HUES6 (cell line): ENCODE measurements at regions not wholly inside any gene's neighbourhood (a gene's known extent, or its start where the extent isn't known, plus 50 kb on each side); places are given as distances from the start of the nearest gene placed in this dataset.

Experiments used
- H3K27ac ChIP-seq: 2 replicates; pipeline ENCODE4 v1.7.0; 2013; ENCODE audit warnings: low read depth, mild to moderate bottlenecking, low read length, inconsistent platforms
- H3K27me3 ChIP-seq: 2 replicates; pipeline ENCODE4 v1.6.1; 2013; ENCODE audit warnings: low read length; ENCODE audit not compliant: control insufficient read depth, insufficient read depth
- H3K36me3 ChIP-seq: 2 replicates; pipeline ENCODE4 v1.6.1; 2013; ENCODE audit warnings: low read length; ENCODE audit not compliant: control insufficient read depth, insufficient read depth
- H3K4me1 ChIP-seq: 2 replicates; pipeline ENCODE4 v1.6.1; 2013; ENCODE audit warnings: low read length; ENCODE audit not compliant: control insufficient read depth, insufficient read depth
- H3K4me3 ChIP-seq: 2 replicates; pipeline ENCODE4 v1.5.1; 2013; ENCODE audit warnings: low read depth, low read length
- H3K9ac ChIP-seq: one replicate; pipeline ENCODE4 v1.6.1; 2013; ENCODE audit warnings: mild to moderate bottlenecking, low read length
- H3K9me3 ChIP-seq: 2 replicates; pipeline ENCODE4 v1.6.1; 2013; ENCODE audit warnings: low read depth, low read length; ENCODE audit not compliant: control insufficient read depth, insufficient read depth

- Histone ChIP-seq H3K36me3 (no peaks in the 10 kb centered on the region), H3K9me3 (no peaks in the 10 kb centered on the region), H3K27ac (no peak overlapping the region), H3K4me1 (0 out of 2 replicates have a peak, but pooled peaks cover 5% of the 10 kb centered on the region), H3K27me3 (no peaks in the 10 kb centered on the region), H3K4me3 (no peak overlapping the region), H3K9ac (no peak overlapping the region)
Observed at GRCh38 chr4:82216219-82216618, 157.6 kb downstream of the HNRNPD start.

GRCh38 chr4:82215800-82216199 lies 158.0 kb downstream of the HNRNPD start:
- Histone ChIP-seq H3K27me3 (no peaks in the 10 kb centered on the region), H3K4me3 (no peak overlapping the region), H3K36me3 (no peaks in the 10 kb centered on the region), H3K4me1 (0 out of 2 replicates have a peak, but pooled peaks cover 5% of the 10 kb centered on the region), H3K27ac (no peak overlapping the region), H3K9me3 (no peaks in the 10 kb centered on the region), H3K9ac (no peak overlapping the region)

- Histone ChIP-seq H3K9me3 (no peaks in the 10 kb centered on the region), H3K9ac (no peak overlapping the region), H3K27ac (no peak overlapping the region), H3K4me3 (no peak overlapping the region), H3K4me1 (0 out of 2 replicates have a peak, but pooled peaks cover 5% of the 10 kb centered on the region), H3K36me3 (no peaks in the 10 kb centered on the region), H3K27me3 (no peaks in the 10 kb centered on the region)
Observed at GRCh38 chr4:82215039-82215438, 158.8 kb downstream of the HNRNPD start.

GRCh38 chr4:82213485-82214417 lies 160.0 kb downstream of the HNRNPD start:
- H3K4me3 ChIP-seq = no peak overlapping the region
- no peaks in the 10 kb centered on the region for H3K36me3 ChIP-seq
- H3K9me3 ChIP-seq = no peaks in the 10 kb centered on the region
- no peak overlapping the region for H3K9ac ChIP-seq
- no peaks in the 10 kb centered on the region for H3K27me3 ChIP-seq
- H3K27ac ChIP-seq = no peak overlapping the region
- 0 out of 2 replicates have a peak, but pooled peaks cover 5% of the 10 kb centered on the region for H3K4me1 ChIP-seq

- Histone ChIP-seq H3K4me1 (no peaks in the 10 kb centered on the region), H3K4me3 (no peak overlapping the region), H3K36me3 (no peaks in the 10 kb centered on the region), H3K9me3 (no peaks in the 10 kb centered on the region), H3K9ac (no peak overlapping the region), H3K27me3 (no peaks in the 10 kb centered on the region), H3K27ac (no peak overlapping the region)
Observed at GRCh38 chr4:82201805-82202641, 171.8 kb downstream of the HNRNPD start.

- Histone ChIP-seq H3K9ac (no peak overlapping the region), H3K4me3 (no peak overlapping the region), H3K4me1 (no peaks in the 10 kb centered on the region), H3K27me3 (no peaks in the 10 kb centered on the region), H3K27ac (no peak overlapping the region), H3K36me3 (no peaks in the 10 kb centered on the region), H3K9me3 (no peaks in the 10 kb centered on the region)
Observed at GRCh38 chr4:82201303-82201702, 172.5 kb downstream of the HNRNPD start.

GRCh38 chr4:82200046-82200445 lies 173.7 kb downstream of the HNRNPD start:
- no peak overlapping the region for H3K4me3 ChIP-seq
- no peaks in the 10 kb centered on the region for H3K36me3 ChIP-seq
- H3K27me3 ChIP-seq = no peaks in the 10 kb centered on the region
- H3K9ac ChIP-seq = no peak overlapping the region
- no peak overlapping the region for H3K27ac ChIP-seq
- H3K4me1 ChIP-seq = no peaks in the 10 kb centered on the region
- H3K9me3 ChIP-seq = no peaks in the 10 kb centered on the region

- H3K4me1 ChIP-seq = no peaks in the 10 kb centered on the region
- no peaks in the 10 kb centered on the region for H3K36me3 ChIP-seq
Observed at GRCh38 chr4:82194329-82194728, 179.5 kb downstream of the HNRNPD start.

GRCh38 chr4:82192017-82192673 lies 181.6 kb downstream of the HNRNPD start:
- Histone ChIP-seq H3K4me1 (no peaks in the 10 kb centered on the region), H3K36me3 (no peaks in the 10 kb centered on the region), H3K9ac (no peak overlapping the region), H3K27ac (no peak overlapping the region), H3K27me3 (no peaks in the 10 kb centered on the region), H3K4me3 (no peak overlapping the region), H3K9me3 (no peaks in the 10 kb centered on the region)

More at GRCh38 chr4:82194329-82194728, 179.5 kb downstream of the HNRNPD start:
- Histone ChIP-seq H3K4me3 (no peak overlapping the region), H3K27me3 (no peaks in the 10 kb centered on the region), H3K9ac (no peak overlapping the region), H3K27ac (no peak overlapping the region), H3K9me3 (no peaks in the 10 kb centered on the region)

- H3K9ac ChIP-seq = no peak overlapping the region
- no peaks in the 10 kb centered on the region for H3K9me3 ChIP-seq
- no peaks in the 10 kb centered on the region for H3K27me3 ChIP-seq
- H3K4me1 ChIP-seq = no peaks in the 10 kb centered on the region
- H3K27ac ChIP-seq = no peak overlapping the region
- H3K4me3 ChIP-seq = no peak overlapping the region
- H3K36me3 ChIP-seq = no peaks in the 10 kb centered on the region
Observed at GRCh38 chr4:82181789-82182188, 192.0 kb downstream of the HNRNPD start.
